DMS79 treated with DMSO at 0.1 percent for 48 hours (cell line): ENCODE measurements at regions not wholly inside any gene's neighbourhood (a gene's known extent, or its start where the extent isn't known, plus 50 kb on each side); places are given as distances from the start of the nearest gene placed in this dataset.
"Not testable (repeated sequence)": the region's sequence is repeated elsewhere in the genome, so short reads cannot be mapped to it uniquely, and the experiment has no call there.

ENCODE experiments used
- DNase-seq: peaks from one replicate; lab custom pipeline; 2025; lab: John Stamatoyannopoulos, UW

DNA sequence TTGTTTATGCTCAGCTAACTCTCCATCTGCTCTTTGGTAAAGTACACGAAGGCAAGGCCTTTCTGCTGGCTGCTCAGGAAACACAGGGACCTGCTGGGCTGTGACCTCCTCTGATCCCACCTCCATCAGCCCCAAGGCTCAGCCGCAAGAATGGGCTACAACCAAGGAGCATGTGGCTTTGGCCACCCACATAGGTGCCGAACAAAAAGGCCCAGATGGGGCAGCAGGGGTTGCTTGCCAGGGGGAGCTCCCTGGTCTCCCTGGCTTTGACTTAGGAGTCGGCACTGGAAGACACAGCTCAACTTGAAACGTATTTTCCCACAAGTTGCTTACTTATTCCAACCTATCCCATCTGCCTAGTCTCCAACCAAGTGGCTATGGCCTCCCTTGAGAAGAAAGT lies 461.1 kb downstream of the ICE1 start:
- no peak for DNase-seq

DNA sequence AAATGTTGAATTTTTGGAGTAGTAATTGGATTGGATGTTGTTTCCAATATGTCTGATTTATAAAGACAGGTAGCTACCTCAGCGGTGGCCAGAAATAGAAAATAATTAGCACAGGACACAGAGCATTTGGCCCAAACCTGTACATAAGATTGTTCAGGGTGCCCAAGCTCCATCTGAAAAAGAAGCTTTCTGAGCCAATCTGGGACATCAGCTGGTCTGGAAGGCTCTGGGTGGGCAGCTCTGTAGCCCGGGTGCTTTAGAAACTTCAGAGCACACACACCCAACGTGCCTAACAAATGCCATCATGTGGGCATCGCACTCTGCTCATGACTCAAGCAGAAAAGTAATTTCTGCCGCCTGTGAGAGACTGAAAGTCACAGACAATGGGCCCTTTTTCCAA lies 460.7 kb downstream of the ICE1 start:
- no peak for DNase-seq

DNA sequence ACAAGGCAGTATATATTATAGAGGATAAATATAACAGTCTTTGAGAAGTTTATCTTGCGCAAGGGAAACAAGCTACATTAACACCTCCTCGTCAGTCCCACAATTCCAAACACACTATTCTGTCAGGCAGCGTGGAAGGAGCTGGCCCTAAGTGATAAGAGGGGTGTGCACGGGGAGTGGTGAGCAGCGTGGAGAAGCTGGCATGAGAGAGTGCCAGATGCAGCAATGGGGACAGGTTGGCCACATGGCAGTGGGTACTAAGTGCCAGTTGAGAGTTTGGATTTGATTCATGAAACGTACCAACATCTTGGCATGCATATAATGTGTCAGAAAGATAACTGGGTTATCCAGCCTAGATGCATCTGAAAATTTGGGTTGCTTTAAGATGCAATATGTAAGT lies 460.2 kb downstream of the ICE1 start:
- no peak for DNase-seq

DNA sequence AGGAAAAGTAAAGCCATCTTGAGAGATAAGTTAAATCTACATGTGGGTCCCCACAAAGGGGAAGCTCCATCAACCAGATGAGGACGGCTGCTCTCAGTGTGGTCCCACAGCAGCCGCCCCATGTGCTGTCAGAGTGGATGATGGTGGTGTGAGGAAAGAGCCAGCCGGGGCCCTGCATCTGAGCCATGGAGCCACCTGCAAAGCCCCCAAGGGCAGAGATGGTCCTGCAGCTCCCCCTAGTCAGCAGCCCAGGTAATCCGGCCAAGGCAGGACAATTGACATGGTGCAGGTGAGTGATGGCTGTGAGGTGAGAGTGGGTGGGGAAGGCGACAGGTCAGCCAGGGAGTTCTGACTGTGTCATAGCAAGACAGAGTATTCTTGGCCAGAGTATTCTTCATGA lies 458.8 kb downstream of the ICE1 start:
- no peak for DNase-seq

DNA sequence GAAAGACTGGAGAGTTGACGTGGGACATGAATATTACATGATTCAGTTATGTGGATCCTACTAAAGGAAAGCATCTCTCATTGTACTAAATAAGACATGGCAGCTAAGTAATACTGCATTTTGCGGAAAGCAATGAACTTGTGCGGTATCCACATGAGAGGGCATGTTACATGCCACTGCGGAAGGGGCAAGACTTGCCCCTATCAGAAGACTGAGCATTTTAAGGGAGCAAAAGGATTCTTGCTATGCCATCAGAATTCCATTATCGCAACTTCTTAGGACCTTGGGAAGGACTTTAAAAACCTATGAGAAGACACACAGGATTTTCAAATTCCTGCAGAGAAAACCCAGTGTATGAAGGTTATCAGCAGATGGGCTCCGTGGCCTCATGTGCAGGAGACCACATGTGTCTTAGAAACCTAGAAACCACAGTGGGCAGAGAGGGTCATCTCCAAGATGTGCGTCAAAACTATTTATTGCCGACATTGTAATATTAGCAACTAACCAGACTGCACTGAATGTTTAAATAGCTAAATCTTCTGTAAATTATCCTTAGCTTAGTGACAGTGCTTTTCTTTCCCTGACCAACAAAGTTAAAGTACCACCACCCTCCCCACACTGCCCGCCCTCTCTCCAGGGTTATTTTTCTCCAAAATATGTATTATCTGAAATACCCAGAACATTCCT lies 457.7 kb downstream of the ICE1 start:
- DNase-seq: no peak

DNA sequence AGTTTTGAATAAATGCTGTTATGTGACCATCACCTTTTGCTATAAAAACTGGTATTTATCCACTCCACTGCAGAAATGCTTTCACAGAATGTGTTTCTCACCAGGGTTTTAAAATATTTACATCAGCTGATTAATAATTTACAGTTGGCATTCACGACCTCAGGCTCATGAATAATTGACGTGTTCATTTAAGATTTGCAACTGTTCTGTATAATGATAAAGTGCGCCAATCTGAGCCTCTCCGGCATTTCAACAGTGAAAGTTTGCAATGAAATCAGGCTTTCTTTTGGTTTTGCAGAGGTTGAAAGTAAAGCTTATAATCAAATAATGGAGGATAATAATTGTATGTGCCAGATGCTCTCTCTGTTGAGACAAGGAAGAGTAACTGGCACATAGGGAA lies 434.9 kb downstream of the ICE1 start:
- no peak for DNase-seq

DNA sequence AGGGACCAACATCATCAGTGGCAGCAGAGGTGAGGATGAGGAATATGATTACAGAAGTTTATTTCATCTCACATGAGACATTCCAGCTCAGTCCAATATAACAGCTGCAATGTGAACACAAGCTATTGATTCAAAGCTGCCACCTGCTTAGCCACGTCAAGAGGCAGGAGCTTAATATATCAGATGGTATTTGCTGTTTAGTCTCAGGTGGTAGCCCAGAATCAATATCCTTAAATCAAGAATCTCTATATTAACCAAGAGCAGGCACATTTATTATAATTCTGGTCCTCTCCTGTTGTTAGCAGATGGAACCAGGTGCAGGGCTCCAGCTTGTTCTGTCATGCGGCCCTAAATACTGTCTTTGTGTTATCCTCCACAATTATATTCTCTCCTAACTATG lies 431.6 kb downstream of the ICE1 start:
- DNase-seq: no peak

DNA sequence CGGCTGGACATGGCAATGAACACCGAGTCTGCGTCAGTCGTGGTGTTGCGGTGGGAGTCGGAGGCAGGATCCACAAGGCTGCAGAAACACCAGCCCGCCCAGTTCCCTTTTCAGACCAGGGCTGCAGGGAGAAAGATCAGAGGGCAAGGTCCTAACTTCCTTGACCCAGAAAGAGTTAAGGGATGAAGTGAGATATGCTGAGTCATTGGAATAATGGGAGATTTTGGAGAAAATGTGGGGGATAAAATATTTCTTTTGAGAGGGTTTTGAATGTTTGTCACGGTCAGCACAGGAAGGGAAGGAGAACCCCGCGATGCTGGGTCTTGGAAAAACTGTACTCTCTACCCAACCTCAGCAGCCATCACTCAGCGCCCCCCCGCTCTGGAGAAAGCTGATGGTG lies 416.0 kb downstream of the ICE1 start:
- DNase-seq: no peak

DNA sequence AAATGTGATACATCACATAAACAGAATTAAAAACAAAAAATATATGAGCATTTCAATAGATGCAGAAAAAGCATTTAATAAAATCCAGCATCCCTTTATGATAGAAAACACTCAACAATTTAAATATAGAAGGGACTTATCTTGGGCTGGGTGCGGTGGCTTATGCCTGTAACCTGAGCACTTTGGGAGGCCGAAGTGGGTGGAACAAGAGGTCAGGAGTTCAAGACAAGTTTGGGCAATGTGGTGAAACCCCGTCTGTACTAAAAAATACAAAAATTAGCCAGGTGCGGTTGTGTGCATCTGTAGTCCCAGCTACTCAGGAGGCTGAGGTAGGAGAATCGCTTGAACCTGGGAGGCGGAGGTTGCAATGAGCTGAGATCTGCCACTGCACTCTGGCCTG lies 409.1 kb downstream of the ICE1 start:
- not testable (repeated sequence) for DNase-seq

DNA sequence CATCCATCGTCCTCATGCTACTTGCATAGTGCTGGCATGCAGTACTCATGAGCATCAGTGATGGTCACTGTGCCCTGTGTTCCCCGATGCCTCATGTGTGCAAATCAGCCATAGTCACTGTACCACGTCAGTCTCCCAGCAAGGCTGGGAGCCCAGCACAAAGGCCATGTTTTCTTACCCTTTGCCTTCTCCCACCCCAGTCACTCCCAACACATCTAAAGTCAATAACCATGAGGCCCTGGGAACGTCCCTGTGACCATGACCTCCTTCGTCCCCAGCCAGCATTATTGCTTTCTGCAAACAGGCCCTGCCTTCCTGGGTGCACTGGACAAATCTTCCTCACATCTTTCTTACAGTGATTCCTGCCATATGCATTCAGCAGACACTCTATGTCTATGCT lies 406.1 kb downstream of the ICE1 start:
- DNase-seq: no peak

DNA sequence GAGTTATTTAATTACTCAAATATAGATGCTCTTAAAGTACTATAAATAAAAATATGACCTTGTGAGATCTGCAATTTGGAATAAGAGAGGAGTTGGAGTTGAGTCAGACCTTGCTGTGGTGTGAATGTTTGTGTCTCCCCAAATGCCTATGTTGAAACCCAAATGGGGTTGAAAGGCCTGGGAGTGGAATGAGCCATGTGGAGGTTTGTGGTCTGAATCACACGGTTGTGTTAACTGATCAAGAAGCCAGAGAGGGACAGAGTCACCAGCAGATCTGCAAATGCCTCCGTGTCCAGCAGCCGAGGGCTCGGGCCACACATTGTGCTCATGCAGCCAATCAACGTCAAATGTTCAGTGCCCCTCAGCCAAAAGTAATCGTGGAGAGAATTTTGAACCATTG lies 404.4 kb downstream of the ICE1 start:
- DNase-seq: no peak

DNA sequence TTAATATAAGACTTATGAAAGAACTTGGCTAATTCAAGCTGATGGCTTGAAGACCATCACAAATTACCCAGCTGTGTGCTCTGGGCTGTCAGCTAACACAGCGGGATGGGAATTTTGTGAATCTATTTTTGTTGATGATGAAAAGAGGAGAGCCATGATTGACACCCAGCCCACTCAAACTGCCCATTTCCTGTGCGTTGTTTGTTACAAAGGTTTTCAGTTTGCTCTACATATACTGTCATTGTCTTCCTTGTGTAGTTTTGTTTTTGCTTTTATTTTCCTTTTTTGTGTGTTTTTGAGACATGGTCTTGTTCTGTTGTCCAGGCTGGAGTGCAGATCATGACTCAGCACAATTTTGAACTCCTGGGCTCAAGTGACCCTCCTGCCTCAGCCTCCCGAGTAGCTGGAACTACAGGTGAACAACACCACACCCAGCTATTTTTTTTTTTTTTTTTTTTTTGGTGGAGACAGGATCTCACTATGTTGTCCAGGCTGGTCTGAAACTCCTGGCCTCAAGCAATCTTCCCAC lies 400.3 kb downstream of the ICE1 start:
- DNase-seq: no peak

DNA sequence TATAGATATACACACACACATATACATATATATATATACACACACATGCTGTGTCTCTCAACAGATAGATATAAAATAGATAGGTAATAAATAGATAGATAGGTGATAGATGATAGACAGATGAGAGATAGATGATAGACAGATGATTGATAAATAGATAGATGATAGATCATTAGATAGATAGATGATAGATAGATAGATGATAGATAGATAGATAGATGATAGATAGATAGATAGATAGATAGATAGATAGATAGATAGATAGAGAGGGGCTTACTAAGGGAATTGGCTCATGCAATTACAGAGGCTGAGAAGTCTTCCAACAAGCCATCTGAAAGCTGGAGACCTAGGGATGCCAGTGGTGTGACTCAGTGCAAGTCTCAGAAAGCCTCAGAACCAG lies 394.5 kb downstream of the ICE1 start:
- DNase-seq: no peak

DNA sequence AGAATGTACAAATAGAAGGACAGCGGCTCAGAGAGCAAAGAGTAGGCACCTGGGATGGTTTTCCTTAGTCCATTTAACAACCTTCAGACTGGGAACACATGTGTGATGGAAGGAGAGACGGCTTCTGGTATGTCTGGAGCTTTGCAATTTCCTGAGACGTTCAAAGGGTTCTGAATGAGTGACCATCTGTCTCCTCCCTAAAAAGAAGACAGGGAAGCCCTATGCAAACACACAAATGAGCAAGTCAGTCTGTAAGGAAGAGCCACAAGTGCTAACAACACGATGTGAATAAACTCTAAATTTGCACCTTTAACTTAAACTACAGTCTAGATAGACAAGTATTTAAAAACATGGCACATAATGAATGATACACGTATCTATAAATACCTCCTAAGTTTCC lies 391.0 kb downstream of the ICE1 start:
- no peak for DNase-seq

DNA sequence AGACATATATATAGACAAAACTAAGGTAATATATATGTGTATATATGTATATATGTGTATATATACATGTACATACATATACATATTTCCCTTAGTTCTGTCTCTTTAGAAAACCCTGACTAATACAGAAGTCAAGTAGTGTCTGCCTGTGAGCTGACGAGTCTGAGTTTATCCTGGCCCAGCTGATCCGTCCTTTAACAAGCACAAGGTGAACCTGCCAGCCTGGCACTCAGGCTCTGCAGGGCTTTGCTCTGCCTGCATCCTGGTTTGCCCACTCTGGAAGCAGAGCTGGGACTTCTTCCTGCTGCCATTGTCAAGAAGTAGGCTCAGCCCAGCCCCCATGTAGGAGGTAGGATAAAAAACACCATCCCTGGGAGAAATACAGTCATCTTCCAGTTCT lies 388.0 kb downstream of the ICE1 start:
- no peak for DNase-seq

DNA sequence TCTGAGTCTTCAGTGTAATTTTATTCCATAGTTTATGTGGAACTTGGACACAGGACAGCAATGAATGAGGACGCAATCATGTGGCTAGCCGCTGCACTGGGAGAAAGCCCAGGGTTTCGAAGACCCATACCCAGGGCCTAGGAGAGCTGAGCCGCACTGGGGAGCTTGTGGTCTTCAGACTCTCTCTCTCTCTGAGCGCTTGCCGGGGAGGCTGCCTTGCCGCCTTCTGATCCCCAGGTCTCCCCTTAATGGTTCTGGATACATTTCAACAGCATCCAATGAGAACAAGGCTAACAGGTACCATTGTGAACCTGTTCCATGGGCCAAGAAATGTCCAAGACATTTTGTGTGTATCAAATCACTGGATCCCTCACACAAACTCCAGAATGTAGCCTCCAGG lies 383.4 kb downstream of the ICE1 start:
- no peak for DNase-seq

DNA sequence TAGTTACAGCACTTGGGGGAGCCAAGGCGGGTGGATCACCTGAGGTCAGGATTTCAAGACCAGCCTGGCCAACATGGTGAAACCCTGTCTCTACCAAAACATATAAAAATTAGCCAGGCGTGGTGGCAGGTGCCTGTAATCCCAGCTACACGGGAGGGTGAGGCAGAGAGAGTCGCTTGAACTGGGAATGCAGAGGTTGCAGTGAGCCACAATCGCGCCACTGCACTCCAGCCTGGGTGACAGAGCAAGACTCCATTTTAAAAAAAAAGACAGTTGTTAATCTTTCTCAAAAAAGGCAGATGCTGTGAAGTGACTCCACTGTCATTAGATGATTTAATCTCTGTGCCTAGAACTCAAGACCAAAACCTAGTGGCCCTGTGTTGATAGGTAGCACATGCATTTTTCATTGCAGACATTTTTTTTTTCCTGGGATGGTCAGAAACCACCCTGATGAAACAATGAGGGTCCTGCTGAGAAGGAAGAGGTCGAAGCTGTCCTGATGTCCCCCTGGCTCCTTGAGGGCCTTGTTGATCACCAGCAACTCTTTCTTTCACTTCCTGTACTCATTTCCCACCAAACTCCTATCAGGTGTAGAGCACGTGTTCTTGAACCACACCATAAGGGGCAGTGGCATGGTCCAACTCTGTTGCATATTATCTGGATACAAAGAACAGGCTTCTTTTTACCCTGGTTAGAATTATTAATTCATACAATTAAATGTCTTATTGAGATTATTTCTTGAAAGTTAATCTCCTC lies 382.2 kb downstream of the ICE1 start:
- no peak for DNase-seq

DNA sequence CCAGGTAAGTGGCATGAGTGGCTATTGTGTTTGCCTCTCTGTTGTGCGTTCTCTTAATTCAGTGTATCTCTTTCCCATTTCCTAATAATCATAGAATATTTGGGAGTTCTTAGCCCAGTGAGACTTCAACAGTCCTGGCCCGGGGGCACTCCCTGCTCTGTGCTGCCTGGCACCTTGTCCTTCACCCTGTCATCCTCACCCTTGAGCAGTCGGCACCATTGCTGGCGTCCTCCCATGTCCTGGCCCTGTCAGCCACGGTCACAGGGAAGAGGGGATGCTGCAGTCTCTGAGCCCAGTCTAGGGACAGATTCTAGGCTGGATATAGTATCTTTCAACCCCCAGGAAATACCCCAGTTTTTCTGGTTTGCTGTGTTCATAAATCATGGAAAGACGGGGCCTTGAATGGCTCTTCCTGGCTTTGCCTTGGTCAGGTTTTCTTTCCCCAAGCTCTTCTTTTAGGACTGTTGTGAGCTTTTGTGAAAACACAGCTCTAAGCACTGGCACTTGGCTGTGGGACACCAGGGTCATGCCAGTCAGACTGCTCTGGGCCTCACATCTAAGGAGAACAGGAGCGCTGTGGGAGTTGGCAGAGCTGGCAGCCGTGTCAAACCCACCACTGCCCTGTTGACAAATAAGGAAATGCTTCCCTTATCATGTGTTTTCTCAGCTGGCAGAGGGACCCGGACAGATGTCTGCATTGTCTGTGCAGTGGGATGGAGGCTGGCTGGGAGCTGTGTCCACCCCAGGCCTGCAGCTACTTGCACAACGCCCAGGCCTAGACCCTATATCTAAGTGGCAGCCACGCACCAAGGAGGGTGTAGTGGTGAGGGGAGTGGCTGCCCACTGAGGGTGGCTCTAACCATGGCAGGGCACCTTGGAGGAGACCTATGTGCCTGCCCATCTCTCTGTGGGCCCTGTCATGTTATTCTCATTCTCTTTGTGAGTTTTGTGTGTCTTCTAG lies 378.6 kb downstream of the ICE1 start:
- no peak for DNase-seq

DNA sequence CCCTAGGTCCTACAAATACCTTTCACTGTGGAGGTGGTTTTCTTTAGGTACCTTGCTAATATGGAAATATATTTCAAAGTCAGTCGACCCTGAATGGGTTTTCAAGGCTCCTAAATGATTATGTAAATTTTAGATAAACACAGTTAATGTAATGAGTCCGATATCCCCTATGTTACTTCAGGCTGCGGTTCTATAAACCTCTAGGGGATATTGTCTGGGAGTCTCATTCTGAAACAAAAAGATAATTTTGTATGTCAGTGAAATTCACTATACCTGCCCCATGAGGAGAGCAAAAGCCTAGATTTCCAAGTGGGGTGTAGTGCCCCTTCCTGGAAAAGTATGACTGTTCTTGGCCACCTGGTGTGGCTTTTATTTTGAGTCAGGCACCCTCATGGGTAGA lies 377.3 kb downstream of the ICE1 start:
- no peak for DNase-seq

DNA sequence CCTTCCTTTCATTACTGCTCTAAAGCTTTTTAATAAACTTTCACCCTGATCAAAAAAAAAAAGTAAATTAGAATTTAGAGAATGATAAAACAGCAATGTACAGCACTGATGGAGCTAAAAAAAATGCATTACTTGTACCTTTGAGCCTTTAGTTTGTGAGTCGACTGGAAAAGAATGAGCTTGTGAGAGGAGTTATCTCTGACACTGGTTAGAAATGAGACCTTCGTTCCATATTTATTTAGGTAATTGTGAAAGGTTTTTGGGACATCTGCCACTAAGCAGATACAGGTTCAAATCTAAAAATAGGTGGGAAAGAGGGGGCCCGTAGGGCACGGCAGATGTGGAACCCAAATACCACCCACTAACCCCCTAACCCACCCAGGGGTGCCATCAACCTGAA lies 376.8 kb downstream of the ICE1 start:
- DNase-seq: no peak

DNA sequence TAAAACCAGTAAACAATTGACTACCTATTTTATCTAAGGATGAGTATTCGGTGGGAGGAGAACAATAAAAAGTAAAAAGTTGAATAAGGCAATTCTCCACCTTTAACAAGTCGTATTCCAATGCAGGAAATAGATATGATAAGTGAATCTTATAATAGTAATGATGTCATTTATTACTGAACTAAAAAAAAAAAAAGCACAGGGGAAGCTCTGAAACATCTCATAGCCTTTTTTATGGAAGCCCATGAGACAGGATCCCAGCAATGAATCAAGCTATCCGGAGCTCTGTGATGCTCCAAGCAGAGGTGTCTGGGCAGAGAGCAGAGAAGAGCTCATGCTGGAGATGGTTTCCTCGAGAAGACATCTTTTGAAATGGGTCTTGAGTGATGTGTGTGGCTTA lies 376.0 kb downstream of the ICE1 start:
- no peak for DNase-seq

DNA sequence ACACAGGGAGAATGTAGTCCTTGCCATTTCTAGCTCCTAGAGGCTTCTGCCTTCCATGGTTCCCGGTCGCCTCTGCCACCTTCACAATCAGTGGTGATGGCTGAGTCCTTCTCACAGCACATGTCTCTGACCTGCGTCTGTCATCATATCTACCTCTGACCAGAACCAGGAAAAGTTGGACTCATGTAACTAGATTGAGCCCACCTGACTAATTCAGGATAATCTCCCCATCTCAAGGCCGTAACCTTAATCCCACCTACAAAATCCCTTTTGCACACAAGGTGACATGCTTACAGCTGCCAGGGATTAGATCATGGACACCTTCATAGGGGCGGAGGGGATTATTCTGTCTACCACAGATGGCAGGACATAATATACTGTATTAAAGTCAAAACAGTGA lies 375.6 kb downstream of the ICE1 start:
- no peak for DNase-seq
